Dermis microvascular lymphatic vessel endothelial cell (primary cell): ENCODE measurements at regions not wholly inside any gene's neighbourhood (a gene's known extent, or its start where the extent isn't known, plus 50 kb on each side); places are given as distances from the start of the nearest gene placed in this dataset.

Source experiments
- DNase-seq, 2 donors: peaks; one replicate each; pipeline versions ENCODE4 v3.0.0 to v3.0.0-alpha.2; 2010; ENCODE audit warnings: low read depth in 2 of 2

DNA sequence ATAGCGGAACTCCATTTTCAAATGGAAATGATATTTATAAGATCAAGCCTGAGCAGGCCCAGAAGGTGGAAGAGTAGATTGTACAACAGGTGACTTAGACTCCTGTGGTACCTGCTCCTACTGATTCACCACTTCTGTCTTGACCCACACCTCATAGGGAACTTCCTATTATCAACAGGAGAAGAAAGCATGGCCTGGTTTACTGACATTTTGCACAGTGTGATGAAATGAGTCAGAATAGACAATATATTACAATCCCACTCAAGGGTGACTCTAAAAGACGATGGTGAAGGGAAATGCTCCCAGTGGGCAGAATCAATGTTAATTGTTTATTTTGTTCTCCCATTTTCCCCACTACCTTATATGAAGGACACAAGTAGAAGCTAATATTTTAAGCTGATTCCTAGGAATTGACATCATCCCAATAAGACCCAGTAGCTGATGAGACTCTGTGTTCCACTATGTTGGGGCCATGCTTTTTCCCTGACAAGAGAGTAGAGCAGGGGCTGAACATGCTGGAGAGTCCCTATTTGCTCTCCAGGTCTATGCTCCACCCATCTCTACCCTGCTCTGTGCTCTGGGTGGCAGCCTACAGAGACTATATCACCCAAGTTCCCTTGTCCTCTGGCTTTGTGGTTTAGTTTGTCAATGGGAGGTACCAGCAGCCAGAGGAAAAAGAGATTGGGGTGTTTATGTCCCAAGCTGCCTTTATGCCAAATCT lies 163.4 kb upstream of the FSTL4 start:
- DNase-seq, result no peak

- no peak for DNase-seq
Observed at GRCh38 chr5:133773247-133774202, 161.2 kb upstream of the FSTL4 start.

GRCh38 chr5:133769842-133770241 lies 157.5 kb upstream of the FSTL4 start:
- no peak for DNase-seq

- DNase-seq, result peak in 1 of 2 donors; percentile 19
Observed at GRCh38 chr5:133763744-133764143, 151.4 kb upstream of the FSTL4 start.

GRCh38 chr5:133761632-133762031 lies 149.3 kb upstream of the FSTL4 start:
- DNase-seq, result no peak

DNA sequence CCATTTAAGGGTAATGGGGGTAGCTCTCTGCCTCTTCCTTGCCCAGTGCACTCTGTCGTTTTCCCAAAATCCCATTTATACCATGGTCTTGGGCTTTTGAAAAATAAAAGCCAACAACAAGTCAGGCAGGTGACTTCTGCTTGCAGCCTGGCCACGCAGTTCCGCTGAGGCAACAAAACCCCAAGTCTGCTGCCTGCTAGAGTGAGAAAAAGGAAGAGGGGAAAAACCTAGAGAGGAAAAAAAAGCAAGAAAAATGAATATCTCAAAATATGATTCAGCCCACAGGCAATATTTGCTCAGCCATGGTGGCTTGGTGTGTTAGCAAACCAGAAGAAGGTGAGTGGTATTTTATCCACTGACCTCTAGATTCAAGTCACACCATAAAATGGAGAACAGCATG lies 148.2 kb upstream of the FSTL4 start:
- no peak for DNase-seq

- DNase-seq, result no peak
Observed at GRCh38 chr5:133758641-133759040, 146.3 kb upstream of the FSTL4 start.

GRCh38 chr5:133757396-133757945 lies 145.1 kb upstream of the FSTL4 start:
- no peak for DNase-seq

DNA sequence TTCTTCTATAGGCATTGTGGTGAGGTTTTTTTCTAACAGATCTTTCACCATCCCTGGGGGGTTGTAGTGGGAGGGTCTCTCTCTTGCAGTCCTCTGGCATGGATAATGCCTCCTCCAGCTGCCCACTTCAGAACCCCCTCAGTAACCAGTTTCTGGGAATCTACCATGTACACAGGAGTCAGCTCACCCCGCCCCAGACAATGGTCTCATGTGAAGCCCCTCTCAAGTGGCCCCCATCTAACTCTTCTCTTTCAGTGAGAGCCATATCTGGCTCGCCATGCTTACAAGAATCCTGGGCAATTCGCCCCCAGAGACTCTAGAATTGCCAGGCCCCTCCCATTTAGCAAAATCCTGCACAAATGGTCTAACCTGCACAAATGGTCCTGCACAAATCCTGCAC lies 144.4 kb upstream of the FSTL4 start:
- no peak for DNase-seq

DNA sequence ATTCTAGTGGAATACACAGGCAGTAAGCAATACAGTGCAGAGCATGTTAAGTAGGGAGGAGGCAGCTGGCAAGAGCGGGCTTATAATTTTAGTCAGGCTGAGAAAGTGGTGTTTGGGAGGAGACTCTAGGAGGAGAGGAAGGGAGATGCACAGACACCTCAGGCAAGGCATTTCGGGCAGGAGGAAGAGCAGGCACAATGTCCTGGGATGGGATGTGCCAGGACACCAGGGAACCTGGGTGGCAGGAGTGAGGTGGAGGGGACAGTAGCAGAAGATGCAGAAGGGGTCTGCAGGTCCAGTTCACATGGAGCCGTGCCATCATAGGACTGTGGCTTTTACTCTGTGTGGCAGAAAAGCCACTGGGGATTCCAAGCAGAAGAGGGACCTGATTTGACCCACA lies 143.7 kb upstream of the FSTL4 start:
- no peak for DNase-seq

DNA sequence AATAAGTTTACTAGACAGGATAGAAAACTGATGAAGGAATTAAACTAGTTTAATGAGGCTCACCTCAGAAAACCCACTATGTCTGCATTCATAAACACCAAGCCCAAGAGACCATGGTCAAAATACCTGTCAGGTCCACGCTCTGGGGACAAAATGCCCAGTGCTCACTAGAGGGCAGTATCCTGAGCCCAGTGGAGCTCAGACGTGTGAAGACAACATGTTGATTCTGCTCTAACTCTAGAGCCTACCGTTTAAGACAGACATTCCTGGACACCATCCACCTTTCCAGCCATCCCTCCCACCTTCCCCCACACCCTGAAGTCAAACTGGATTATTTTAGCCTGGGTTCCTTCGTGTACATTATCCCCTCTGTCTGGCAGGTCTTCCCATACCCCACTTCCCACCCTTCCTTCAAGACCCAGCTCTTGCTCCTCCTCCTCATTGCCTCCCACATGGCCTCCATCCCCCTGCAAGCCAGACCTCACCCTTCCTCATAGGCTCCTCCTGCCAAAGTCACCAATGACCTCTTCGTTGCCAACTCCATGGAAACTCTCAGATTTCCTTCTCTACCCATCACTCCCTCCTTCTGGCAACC lies 142.3 kb upstream of the FSTL4 start:
- peak; percentile 15 to 39 for DNase-seq

DNA sequence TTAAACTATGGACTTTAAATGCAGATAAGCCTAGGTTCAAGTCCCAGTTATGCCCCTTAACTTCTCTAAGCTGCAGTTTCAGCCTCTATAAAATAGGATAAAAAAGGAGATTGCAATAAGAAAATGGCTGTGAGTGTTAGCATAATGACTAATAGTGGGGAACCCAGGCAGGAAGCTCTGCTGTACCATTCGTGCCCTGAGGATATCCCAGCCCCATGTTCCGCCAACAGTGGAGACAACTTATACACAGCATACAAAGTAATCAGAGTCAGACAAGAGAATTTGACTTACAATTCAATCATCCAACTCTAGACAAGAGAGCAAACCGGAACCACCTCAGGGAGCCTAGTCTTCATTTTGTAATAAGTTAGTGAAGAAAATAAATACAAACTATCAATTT lies 141.5 kb upstream of the FSTL4 start:
- peak in 1 of 2 donors; percentile 78 for DNase-seq

- no peak for DNase-seq
Observed at GRCh38 chr5:133751846-133752245, 139.5 kb upstream of the FSTL4 start.

DNA sequence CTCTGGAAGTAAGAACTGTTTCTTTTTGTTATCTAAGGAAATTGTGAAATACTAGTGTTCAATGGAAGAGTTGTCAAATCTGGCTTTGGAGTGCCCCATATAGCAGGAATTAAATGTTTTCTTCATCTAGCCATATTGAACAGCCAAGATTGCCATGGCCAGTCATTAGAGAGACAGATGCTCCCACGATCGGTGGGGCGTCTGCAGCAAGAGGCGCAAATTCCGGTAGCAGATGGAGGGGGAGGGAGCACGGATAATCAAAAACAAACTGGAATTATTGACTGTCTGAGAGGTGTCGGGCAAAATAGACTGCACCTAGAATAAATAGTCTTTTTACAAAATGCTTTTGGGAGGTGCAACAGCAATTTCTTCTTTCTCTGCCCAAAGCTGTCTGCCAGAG lies 139.1 kb upstream of the FSTL4 start:
- DNase-seq, result no peak

DNA sequence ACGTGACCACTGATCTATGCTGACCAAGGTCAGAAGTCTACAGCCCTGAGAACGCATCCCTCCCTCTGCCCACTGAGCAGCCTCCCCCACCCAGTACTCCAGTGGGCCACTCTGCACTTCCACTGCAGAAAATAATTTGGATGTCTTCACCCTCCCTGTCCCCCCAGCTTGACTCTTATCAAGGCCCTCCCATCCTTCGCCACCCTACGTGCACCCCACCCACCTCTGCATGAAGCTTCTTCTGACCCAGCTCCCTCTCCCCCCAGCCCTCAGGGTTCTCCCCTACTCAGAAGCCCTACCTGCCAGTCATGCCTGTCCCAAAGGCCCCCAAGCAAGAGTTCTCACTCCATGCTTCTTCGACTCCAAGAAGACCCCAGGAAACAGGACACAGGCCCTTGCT lies 138.5 kb upstream of the FSTL4 start:
- no peak for DNase-seq

- DNase-seq, result no peak
Observed at GRCh38 chr5:133750356-133750755, 138.0 kb upstream of the FSTL4 start.

DNA sequence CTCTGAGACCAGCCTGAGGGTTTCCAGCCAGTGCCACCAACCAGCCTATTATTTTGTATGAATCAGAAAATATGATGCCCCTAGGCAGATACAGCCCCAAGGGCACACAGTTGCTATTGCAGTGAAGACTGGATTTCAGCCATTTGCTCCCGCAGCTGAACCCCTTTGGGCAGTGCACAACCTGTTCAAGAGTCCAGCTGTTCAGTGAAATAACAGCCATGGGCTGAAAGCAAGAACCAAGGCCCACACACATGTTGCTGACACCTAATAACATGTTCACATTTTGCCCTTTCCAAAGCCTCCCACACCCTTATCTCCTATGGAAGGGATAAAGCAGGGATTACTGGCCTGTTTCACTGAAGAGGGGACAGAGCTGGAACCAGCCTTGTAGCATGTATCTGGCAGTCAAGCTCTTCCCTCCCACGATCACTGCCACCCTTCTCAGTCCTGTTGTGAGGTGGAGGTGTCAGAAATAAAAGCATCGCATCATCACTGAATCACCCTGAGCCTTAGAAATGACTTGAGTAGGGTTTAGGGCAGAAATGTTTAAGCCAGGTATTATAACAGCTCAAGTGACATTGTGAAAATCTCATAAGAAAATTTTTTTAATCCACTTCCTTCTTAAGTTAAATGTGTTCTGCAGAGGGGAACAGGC lies 137.1 kb upstream of the FSTL4 start:
- no peak for DNase-seq

- DNase-seq, result no peak
Observed at GRCh38 chr5:133746834-133747233, 134.5 kb upstream of the FSTL4 start.

GRCh38 chr5:133744960-133745308 lies 132.6 kb upstream of the FSTL4 start:
- no peak for DNase-seq

GRCh38 chr5:133744051-133744959 lies 132.0 kb upstream of the FSTL4 start:
- no peak for DNase-seq
